Choroid plexus epithelial cell (primary cell): ENCODE measurements at regions not wholly inside any gene's neighbourhood (a gene's known extent, or its start where the extent isn't known, plus 50 kb on each side); places are given as distances from the start of the nearest gene placed in this dataset.

Experiments used
- DNase-seq: peaks from one replicate; pipeline ENCODE4 v3.0.0-alpha.2; 2010; ENCODE audit warnings: low read depth
- H3K4me3 ChIP-seq: 2 replicates; pipeline ENCODE4 v1.5.1; 2011; ENCODE audit warnings: low read depth, mild to moderate bottlenecking, control low read depth, low read length, moderate library complexity
- TF ChIP-seq, protein P1 (sequence below): conservative IDR thresholded peaks from 2 replicates; pipeline ENCODE4 v1.5.1; 2011; ENCODE audit warnings: low read depth, mild to moderate bottlenecking, control low read depth, inconsistent platforms, low read length, moderate library complexity

DNA sequence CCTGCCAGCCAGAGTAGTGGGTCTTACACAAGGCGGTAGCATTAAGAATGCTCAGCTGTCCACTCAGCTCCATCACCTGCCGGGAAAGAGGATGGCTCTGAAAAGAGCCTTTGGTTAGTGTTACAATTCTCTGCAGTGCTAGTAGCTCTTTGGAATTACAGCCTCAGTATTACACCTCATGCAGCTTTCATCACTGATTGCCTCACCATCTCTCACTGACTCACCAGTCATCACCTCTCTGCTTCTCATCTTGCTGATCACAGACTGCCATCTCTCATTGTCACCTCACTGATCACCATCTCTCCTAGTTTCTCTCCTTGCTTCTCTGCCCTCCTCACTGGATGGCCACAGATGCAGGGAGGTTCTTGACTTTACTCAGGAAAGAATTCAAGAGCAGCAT lies 573.5 kb upstream of the SETBP1 start:
- DNase-seq, result peak; percentile 39
- TF ChIP-seq, protein P1, sequence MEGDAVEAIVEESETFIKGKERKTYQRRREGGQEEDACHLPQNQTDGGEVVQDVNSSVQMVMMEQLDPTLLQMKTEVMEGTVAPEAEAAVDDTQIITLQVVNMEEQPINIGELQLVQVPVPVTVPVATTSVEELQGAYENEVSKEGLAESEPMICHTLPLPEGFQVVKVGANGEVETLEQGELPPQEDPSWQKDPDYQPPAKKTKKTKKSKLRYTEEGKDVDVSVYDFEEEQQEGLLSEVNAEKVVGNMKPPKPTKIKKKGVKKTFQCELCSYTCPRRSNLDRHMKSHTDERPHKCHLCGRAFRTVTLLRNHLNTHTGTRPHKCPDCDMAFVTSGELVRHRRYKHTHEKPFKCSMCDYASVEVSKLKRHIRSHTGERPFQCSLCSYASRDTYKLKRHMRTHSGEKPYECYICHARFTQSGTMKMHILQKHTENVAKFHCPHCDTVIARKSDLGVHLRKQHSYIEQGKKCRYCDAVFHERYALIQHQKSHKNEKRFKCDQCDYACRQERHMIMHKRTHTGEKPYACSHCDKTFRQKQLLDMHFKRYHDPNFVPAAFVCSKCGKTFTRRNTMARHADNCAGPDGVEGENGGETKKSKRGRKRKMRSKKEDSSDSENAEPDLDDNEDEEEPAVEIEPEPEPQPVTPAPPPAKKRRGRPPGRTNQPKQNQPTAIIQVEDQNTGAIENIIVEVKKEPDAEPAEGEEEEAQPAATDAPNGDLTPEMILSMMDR, result no peak
- no peak overlapping the region for H3K4me3 ChIP-seq

DNA sequence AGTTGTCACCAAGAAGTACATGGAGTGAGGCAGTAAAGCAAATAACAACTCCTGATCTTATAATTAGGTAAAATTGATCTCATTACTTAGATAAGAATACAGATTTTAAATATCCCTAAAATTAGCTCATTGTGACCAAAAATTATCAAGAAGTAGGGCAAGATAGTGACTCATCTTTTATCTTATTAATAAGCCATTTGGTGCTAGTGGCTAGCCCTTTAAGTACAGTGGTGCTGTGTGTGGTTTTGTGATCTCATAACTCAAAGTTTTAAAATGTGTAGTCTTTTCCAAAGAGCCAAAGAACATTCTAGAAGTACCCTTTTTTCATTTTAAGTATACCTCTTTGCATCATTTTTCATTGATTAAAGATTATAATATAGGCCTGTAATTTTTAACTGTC lies 569.4 kb upstream of the SETBP1 start:
- no peak overlapping the region for H3K4me3 ChIP-seq
- no peak for DNase-seq
- TF ChIP-seq, protein P1, result no peak

DNA sequence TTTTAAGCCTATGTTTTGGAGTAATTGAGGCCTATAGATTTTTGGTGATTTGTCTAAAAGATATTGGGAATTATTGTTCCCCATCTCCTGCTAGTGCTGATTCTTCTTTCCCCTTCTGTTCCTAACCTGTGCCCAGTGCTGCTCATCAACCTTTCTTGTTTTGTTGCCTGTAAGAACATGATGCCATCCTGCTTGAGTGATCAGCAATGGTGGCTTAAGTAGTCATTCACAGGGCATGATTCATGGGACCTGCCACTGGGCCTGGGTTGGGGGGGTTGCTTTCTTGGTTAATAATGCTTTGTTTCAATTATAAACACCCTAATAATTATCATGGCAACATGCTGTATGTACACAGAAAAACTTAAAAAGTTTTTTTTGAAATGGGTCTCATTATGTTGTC lies 562.9 kb upstream of the SETBP1 start:
- H3K4me3 ChIP-seq, result no peak overlapping the region
- TF ChIP-seq, protein P1, result no peak
- DNase-seq, result no peak

DNA sequence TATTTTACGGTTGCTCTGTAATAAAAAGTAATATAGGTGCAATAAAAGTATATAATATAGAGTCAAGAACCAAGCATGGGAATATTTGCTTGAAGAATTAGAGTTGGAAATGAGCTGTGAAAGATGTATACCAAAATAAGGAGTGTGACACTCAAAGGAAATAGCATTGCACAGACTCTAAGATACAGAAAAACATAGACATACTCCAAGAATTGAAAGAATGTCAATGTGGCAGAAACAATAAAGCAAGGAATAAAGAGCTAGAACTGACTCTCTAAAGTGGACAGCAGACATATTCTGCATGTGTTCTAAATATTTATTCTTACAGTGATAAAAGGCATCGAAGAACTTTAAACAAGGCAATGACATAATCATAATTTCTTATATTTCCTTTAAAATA lies 561.1 kb upstream of the SETBP1 start:
- peak; percentile 35 for DNase-seq
- TF ChIP-seq, protein P1, result no peak
- no peak overlapping the region for H3K4me3 ChIP-seq

- no peak overlapping the region for H3K4me3 ChIP-seq
- TF ChIP-seq, protein P1, result no peak
- DNase-seq, result no peak
These were observed 556.9 kb upstream of the SETBP1 start for GRCh38 chr18:44123743-44124142.

- TF ChIP-seq, protein P1, result no peak
- no peak for DNase-seq
- no peak overlapping the region for H3K4me3 ChIP-seq
These were observed 555.2 kb upstream of the SETBP1 start for GRCh38 chr18:44125446-44125845.

GRCh38 chr18:44126598-44126997 lies 554.1 kb upstream of the SETBP1 start:
- H3K4me3 ChIP-seq, result no peak overlapping the region
- no peak for DNase-seq
- TF ChIP-seq, protein P1, result no peak
